ENCODE measurements at regions not wholly inside any gene's neighbourhood (a gene's known extent, or its start where the extent isn't known, plus 50 kb on each side); places are given as distances from the start of the nearest gene placed in this dataset.

GRCh38 chr21:27646056-27646455 lies 679.2 kb upstream of the ADAMTS5 start:
- no peak for DNase-seq (ENCODE audit: low read depth)

- peak; percentile 32 for DNase-seq (ENCODE audit: low read depth)
Measured at GRCh38 chr21:27645285-27645684, 678.4 kb upstream of the ADAMTS5 start.

DNA sequence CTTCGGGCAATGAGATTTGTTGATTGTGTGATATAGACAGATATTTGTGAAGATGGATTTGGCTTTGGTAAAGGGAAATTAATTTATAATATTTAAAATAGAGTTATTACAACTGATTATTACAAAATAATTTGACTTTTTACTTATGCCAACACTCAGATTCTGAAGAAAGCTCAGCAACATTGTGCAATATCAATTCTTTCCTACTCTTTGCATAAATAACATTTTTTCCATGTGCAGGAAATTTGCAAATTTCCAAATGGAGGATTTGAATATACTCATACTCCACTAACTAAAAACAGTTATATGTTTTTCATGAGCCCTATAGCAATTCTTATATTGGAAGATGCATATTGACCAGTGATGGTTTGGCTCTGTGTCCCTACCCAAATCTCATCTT lies 676.4 kb upstream of the ADAMTS5 start:
- DNase-seq (ENCODE audit: low read depth), result no peak

GRCh38 chr21:27639286-27639685 lies 672.4 kb upstream of the ADAMTS5 start:
- no peak for DNase-seq (ENCODE audit: low read depth)

- DNase-seq (ENCODE audit: low read depth), result no peak
Measured at GRCh38 chr21:27636656-27637055, 669.8 kb upstream of the ADAMTS5 start.

DNA sequence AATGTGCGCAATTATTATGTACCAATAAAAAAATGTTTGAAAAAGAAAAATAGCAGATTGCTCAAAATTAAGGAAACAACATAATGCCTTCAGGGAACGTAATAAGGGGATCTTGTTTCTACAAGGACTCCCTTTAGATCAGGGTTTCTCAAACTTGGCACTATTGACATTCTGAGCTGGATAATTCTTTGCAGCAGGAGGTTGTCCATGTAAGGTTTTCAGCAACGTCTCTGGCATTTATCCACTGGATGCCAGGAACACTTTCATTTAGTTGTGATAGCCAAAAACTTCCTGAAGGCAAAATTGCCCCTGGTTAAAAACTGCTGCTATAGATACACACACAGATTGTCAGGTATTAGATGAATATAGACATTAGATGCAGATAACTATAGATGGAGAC lies 666.7 kb upstream of the ADAMTS5 start:
- no peak for DNase-seq (ENCODE audit: low read depth)

DNA sequence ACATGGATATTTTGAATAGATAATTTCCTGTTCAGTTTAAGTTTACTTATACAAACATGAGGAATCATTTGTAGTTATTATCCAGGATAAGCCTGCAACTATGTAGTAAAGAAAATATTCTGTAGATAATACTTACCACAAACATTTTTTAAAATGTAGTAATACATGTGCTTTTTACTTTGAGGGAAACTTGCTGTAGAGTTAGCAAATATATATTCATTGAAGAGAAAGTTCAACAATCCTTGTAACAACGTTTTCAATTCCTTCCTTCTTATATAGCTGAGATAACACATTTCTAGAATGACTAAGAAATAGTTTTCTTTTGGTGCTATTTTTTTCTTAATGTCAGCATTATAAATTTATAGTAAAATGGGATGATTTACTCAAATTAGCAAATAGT lies 664.6 kb upstream of the ADAMTS5 start:
- no peak for DNase-seq (ENCODE audit: low read depth)

DNA sequence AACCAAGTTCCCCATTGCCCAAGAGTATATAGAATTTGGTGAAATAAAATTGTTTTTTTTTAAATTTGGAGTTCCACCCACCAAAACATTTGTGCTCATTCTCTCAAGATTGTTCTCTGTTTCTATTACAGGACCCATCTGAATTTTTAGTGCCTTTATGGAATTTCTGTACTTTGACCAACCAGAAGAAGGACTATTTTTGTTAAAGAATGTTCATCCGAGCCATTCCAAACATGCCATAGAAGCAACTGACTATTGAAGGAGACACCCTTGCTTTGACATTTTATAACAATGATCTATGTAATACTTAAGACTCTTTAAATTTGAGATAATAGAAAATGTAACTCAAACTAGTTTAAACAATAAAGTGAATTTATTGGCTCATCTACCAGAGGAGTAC lies 655.7 kb upstream of the ADAMTS5 start:
- no peak for DNase-seq (ENCODE audit: low read depth)

DNA sequence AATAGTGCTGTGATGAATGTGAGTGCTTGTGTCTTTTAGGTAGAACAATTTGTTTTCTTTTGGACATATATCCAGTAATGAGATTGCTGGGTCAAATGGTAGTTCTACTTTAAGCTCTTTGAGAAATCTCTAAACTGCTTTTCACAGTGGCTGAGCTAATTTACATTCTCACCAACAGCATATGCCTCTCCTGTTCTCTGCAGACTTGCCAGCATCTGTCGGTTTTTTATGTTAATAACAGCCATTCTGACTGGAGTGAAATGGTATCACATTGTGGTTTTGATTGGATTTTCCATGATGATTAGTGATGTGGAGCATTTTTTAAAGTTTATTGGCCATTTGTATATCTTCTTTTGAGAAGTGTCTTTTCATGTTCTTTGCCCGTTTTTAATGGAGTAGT lies 647.3 kb upstream of the ADAMTS5 start:
- no peak for DNase-seq (ENCODE audit: low read depth)

DNA sequence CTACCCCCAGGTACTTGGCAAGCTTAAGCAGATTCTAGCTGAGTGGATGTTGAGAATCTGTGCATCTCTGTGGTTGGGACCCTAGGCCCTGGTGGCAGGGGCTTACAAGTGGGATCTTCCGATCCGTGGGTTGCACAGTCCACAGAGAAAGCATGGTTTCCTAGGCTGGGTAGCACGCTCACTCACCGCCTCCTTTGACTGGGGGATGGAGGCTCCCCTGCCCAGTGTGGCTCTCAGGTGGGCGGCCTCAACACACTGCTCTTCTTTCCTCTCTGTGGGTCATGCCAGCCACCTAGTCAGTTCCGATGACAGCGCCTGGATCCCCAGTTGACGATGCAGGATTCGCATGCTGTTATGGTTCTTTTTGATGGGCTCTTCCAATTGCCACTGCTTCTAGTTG lies 639.5 kb upstream of the ADAMTS5 start:
- no peak for DNase-seq (ENCODE audit: low read depth)

- DNase-seq (ENCODE audit: low read depth), result no peak
Measured at GRCh38 chr21:27596196-27596595, 629.3 kb upstream of the ADAMTS5 start.

- no peak for DNase-seq (ENCODE audit: low read depth)
Measured at GRCh38 chr21:27595716-27596115, 628.8 kb upstream of the ADAMTS5 start.

DNA sequence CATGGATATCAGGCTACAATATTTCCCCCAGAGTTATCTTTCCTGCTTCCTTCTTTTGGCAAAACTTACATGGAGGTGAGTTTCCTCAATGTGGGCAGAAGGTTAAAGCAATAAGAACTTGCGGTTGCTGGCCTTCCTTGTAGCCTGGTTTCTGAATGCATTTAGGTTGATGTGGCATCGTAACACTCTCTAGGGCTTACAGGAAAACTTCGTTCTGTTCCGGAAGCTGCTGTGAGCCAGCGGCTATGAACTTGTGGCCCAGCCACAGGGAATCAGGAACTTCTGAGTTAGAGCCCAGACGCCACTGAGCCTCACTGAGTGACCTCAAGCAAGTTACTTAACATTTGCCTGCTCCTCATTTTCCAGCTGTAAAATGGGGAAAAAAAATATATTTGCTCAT lies 623.4 kb upstream of the ADAMTS5 start:
- DNase-seq (ENCODE audit: low read depth), result peak; percentile 96

DNA sequence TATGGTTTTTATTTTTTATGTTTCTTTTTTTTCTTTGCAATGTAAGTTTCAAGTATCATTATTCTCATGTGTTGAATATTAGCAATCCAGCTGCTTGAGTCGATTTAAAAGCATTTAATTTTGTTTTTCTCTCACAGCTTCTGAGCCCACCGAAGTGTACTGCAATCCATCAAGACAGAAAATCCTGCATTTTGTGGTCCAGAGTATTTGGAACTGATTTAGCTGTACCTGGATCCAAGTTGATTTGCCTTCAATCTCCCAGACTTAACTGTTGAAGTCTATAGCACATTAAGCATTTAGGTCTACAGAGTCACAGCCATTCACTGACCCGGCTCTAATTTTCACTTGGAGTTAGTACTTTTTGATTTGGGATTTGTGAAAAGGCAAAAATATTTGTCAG lies 622.9 kb upstream of the ADAMTS5 start:
- DNase-seq (ENCODE audit: low read depth), result no peak

DNA sequence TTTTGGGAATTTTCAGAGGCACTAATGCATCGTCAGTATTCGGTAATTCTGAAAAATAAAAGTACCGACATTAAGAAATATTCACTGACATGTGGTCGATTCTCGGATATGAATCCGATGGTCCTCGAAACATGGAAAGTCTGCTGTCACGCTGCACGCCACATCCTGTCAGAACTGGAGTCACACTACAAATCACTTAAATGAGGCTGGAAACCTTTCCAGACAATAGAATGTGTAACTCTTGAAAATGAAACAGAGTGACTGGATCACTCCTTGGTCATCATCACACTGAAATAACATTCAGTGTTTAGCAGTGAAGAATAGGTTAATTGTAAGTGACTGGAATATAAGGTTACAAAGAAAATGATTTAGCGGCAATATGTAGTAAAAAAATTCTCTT lies 620.1 kb upstream of the ADAMTS5 start:
- DNase-seq (ENCODE audit: low read depth), result peak; percentile 83

GRCh38 chr21:27586326-27586725 lies 619.4 kb upstream of the ADAMTS5 start:
- DNase-seq (ENCODE audit: low read depth), result no peak

GRCh38 chr21:27584256-27584655 lies 617.4 kb upstream of the ADAMTS5 start:
- DNase-seq (ENCODE audit: low read depth), result no peak

DNA sequence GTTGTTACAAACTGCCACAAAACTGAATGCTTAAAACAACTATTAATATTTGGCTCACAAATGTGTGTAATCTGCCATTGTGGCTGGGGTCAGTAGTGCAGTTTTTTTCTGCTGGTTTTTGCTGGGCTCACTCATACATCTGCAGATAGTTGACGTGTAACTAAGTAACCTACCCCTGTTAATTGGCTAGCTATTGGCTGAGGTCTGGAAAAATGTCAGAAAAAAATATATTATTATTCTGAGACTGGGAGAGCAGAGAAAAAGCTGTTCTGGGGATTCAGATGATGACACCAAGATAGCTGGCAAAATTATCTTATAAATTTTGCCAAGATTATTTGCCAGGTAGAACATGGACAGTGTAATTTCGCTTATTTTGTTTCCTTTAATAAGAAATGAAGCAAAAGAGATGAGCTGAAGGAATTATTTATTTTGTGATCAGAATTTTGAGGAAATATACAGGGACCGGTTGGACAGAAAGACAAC lies 616.1 kb upstream of the ADAMTS5 start:
- DNase-seq (ENCODE audit: low read depth), result no peak

DNA sequence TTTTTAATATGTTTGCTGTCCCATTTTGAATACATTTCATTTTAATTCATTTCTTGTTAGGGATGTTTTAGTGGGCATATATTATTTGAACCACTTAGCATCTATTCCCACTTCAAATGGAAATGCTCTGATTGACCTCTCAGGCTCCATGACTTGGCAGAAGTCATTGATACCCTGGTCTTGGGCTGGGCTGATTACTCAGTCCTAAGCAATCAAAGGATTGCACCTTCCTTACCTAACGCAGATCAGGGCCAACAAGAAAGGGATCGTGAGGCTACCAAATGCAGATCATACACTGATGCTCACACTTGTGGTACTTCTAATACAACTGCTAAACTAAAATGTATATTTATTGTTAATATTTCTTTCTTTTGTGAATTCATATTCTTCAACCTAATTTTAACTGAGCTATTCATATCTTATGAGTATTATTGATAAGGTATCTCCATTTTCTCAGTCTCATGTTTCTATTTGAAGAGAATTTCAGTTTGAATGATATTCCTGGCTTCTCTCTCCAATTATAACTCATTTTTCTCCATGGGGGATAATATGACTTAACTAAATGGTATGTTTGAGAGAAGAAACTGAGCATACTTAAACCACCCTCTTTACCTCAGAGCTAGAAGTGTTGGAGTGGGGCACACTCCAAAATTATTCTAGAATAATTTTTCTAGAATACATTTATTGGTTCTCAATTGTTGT lies 615.5 kb upstream of the ADAMTS5 start:
- DNase-seq (ENCODE audit: low read depth), result no peak

DNA sequence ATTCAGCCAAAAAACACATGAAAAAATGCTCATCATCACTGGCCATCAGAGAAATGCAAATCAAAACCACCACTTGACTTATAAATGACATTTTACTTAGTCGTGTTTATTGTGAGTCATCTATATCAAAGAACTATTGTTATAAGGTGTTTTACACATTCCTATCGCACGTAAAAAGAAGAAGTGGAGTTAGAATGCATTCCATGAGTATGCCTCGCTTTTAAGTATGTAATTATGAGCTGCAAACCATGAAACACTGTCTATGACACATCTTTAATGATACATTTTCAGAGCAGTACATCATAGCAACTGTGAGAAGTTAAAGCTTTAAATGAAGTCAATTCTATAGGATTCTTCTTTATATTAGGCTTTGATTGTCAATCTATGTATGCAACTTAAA lies 614.3 kb upstream of the ADAMTS5 start:
- no peak for DNase-seq (ENCODE audit: low read depth)

DNA sequence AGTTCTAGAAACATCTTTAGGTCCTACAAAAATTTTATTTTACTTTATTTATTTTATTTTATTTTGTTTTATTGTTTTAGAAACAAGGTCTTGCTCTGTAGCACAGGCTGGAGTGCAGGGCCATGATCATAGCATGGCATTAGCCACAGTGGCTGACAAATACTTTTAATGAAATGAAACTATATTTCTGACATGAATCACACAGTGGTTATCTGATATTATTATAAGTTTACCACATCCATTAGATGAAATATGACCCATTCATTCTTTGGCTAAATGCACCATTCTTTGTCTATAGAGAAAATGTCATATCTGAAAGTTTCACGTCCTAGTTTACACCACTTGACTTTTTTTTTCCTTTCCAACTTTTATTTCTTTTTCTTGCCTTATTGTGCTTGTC lies 613.4 kb upstream of the ADAMTS5 start:
- DNase-seq (ENCODE audit: low read depth), result peak; percentile 60

- no peak for DNase-seq (ENCODE audit: low read depth)
Measured at GRCh38 chr21:27578741-27579265, 611.9 kb upstream of the ADAMTS5 start.

- peak; percentile 90 for DNase-seq (ENCODE audit: low read depth)
Measured at GRCh38 chr21:27572696-27573095, 605.8 kb upstream of the ADAMTS5 start.

DNA sequence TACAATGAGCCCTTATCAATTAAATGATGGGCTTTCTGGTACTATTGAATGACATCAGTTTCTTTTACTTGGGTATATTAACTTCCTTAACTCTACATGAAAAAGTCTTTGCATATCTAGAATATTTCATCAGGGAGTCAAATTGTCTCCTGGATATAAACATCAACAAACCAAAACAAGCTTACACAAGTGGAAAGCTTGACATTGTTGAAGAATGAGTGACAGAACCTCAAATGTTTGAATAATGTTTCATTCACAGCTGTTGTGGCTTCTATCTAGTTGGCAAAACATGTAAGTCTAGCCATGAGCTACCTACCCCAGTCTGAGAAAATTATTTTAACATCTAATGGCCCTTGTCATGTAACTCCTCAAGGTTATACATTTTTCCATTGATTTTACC lies 604.8 kb upstream of the ADAMTS5 start:
- no peak for DNase-seq (ENCODE audit: low read depth)

All from stromal cell of bone marrow (primary cell).